ENCODE measurements at regions not wholly inside any gene's neighbourhood (a gene's known extent, or its start where the extent isn't known, plus 50 kb on each side); places are given as distances from the start of the nearest gene placed in this dataset.

DNA sequence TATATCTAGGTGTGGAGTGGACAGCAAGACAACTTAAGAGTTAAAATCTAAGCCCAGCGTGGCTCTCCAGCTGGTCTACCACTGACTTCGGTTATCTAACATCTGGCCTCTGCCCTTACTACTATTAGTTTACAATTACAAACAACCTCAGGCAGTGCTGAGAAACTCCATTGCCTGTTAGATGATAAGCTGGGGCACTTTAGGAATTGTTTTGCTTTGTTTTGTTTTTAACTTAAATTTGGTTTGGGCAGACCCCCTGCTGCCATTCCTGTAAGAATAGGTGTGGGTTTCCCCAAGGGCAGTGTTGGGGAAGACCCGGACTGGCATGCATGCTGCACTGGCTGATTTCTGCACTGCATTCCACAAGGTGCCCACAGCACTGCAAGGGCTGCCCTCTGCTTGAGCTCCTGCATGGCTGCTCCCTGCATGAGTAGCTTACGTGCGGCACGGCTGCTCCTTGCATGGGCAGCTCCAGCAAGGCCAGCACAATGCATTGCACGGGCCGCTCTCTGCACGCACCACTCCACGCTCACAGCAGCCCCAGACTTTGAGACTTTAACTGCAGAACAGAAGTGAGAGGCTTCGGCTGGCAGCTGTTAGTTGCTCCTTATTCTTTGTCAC lies 74.2 kb upstream of the SERTAD2 start:
- Histone ChIP-seq H4K20me1 (replicated peaks; ENCODE audit: control insufficient read depth, extremely low read depth, insufficient read depth, low read length) (no peaks in the 10 kb centered on the region), H3K27ac (ENCODE audit: insufficient read depth, low read depth, low read length) (no peak overlapping the region), H3K27me3 (ENCODE audit: control insufficient read depth in 2 of 2, insufficient read depth in 2 of 2, low read length in 2 of 2) (no peaks in the 10 kb centered on the region), H3K4me2 (ENCODE audit: insufficient read depth, low read length) (no peak overlapping the region), H3K9me3 (replicated peaks; ENCODE audit: control insufficient read depth, insufficient read depth, low read length) (no peaks in the 10 kb centered on the region), H3K4me1 (ENCODE audit: control insufficient read depth, extremely low read depth, insufficient read depth, low read length) (peaks cover 13% of the 10 kb centered on the region), H3K79me2 (ENCODE audit: control insufficient read depth, insufficient read depth, low read length) (no peaks in the 10 kb centered on the region), H3K9ac (replicated peaks; ENCODE audit: extremely low read depth, insufficient read depth, low read length) (no peak overlapping the region), H3K4me3 (replicated peaks in 1 of 3; ENCODE audit: insufficient read depth in 1 of 3, low read depth in 1 of 3, low read length in 3 of 3) (no peak overlapping the region), H2AFZ (ENCODE audit: low read depth, low read length) (no peak overlapping the region), H3K36me3 (ENCODE audit: control insufficient read depth in 2 of 2, extremely low read depth in 1 of 2, insufficient read depth in 2 of 2, low read length in 2 of 2) (no peaks in the 10 kb centered on the region), H3K9me1 (replicated peaks; ENCODE audit: control insufficient read depth, extremely low read depth, insufficient read depth, low read length) (no peaks in the 10 kb centered on the region)
- no peak for FAIRE-seq
- ChIA-PET CTCF (interaction anchor here (0.7 to 3.9 kb wide), 8 partner anchors 13 to 82 kb away, joined by 3 to 9 read pairs (median 6); no protein-coding TSS in a partner anchor), POLR2A (no interaction called here)
- intact Hi-C loops (cut with micrococcal nuclease): no loop called here
- BruUV-seq (replicated peaks): no TSS peak
- dilution Hi-C loops (cut with MboI; ENCODE audit: extremely low pct_ligation_motif_present, low sequenced_read_pairs): no loop called here
- no peak for DNase-seq (ENCODE audit: low read depth, low spot score)
- TF ChIP-seq GATA2 (IDR thresholded peaks at IDR 0.05; ENCODE audit: insufficient read depth, insufficient read length, low read depth, low read length): no peak
- TF ChIP-seq, protein P1, sequence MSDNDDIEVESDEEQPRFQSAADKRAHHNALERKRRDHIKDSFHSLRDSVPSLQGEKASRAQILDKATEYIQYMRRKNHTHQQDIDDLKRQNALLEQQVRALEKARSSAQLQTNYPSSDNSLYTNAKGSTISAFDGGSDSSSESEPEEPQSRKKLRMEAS (IDR thresholded peaks at IDR 0.05; ENCODE audit: insufficient read depth, insufficient read length): no peak
- no peak for TF ChIP-seq MYC (IDR thresholded peaks at IDR 0.05; ENCODE audit: low read depth, low read length)
- TF ChIP-seq EZH2 (IDR thresholded peaks at IDR 0.05; ENCODE audit: borderline replicate concordance, low read depth, low read length, severe bottlenecking): no peak
- TF ChIP-seq, protein P2, sequence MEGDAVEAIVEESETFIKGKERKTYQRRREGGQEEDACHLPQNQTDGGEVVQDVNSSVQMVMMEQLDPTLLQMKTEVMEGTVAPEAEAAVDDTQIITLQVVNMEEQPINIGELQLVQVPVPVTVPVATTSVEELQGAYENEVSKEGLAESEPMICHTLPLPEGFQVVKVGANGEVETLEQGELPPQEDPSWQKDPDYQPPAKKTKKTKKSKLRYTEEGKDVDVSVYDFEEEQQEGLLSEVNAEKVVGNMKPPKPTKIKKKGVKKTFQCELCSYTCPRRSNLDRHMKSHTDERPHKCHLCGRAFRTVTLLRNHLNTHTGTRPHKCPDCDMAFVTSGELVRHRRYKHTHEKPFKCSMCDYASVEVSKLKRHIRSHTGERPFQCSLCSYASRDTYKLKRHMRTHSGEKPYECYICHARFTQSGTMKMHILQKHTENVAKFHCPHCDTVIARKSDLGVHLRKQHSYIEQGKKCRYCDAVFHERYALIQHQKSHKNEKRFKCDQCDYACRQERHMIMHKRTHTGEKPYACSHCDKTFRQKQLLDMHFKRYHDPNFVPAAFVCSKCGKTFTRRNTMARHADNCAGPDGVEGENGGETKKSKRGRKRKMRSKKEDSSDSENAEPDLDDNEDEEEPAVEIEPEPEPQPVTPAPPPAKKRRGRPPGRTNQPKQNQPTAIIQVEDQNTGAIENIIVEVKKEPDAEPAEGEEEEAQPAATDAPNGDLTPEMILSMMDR (IDR thresholded peaks at IDR 0.05; ENCODE audit: extremely low read depth in 1 of 2, insufficient read depth in 1 of 2, low read depth in 1 of 2, low read length in 2 of 2): no peak
- no peak for TF ChIP-seq JUN (IDR thresholded peaks at IDR 0.05; ENCODE audit: borderline replicate concordance, insufficient read depth, insufficient read length, low read depth)
- no peak for TF ChIP-seq POLR2A (IDR thresholded peaks at IDR 0.05; ENCODE audit: low read depth, low read length)

Measured in endothelial cell of umbilical vein (primary cell).